ENCODE measurements at regions not wholly inside any gene's neighbourhood (a gene's known extent, or its start where the extent isn't known, plus 50 kb on each side); places are given as distances from the start of the nearest gene placed in this dataset.

DNA sequence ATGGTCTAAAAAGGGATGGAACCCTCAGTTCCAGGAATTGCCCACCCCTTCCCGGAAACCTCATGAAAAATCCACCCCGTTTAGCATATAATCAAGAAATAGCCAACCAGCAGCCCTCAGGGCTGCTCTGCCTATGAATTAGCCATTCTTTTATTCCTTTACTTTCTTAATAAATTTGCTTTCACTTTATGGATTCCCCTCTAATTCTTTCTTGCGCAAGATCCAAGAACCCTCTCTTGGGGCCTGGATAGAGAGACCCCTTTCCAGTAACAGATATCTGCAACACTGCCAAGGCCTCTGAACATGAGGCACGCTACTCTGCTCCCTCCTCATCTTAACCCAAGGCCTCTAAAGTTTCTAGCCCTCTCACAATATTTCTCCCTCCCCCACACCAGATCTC lies 58.9 kb upstream of the POU2F1 start (continued):
- TF ChIP-seq, protein P1, sequence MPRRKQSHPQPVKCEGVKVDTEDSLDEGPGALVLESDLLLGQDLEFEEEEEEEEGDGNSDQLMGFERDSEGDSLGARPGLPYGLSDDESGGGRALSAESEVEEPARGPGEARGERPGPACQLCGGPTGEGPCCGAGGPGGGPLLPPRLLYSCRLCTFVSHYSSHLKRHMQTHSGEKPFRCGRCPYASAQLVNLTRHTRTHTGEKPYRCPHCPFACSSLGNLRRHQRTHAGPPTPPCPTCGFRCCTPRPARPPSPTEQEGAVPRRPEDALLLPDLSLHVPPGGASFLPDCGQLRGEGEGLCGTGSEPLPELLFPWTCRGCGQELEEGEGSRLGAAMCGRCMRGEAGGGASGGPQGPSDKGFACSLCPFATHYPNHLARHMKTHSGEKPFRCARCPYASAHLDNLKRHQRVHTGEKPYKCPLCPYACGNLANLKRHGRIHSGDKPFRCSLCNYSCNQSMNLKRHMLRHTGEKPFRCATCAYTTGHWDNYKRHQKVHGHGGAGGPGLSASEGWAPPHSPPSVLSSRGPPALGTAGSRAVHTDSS (CRISPR knock-in tag; conservative IDR thresholded peaks at IDR 0.05) = no peak
- TF ChIP-seq NAIF1 (CRISPR knock-in tag; IDR thresholded peaks at IDR 0.05; ENCODE audit: borderline replicate concordance) (no peak), ETS1 (CRISPR knock-in tag; IDR thresholded peaks at IDR 0.05) (no peak), ETV6 (CRISPR knock-in tag; conservative IDR thresholded peaks at IDR 0.05) (no peak)
- TF ChIP-seq, protein P2, sequence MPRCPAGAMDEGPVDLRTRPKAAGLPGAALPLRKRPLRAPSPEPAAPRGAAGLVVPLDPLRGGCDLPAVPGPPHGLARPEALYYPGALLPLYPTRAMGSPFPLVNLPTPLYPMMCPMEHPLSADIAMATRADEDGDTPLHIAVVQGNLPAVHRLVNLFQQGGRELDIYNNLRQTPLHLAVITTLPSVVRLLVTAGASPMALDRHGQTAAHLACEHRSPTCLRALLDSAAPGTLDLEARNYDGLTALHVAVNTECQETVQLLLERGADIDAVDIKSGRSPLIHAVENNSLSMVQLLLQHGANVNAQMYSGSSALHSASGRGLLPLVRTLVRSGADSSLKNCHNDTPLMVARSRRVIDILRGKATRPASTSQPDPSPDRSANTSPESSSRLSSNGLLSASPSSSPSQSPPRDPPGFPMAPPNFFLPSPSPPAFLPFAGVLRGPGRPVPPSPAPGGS (CRISPR knock-in tag; IDR thresholded peaks at IDR 0.05) = no peak
- TF ChIP-seq, protein P3, sequence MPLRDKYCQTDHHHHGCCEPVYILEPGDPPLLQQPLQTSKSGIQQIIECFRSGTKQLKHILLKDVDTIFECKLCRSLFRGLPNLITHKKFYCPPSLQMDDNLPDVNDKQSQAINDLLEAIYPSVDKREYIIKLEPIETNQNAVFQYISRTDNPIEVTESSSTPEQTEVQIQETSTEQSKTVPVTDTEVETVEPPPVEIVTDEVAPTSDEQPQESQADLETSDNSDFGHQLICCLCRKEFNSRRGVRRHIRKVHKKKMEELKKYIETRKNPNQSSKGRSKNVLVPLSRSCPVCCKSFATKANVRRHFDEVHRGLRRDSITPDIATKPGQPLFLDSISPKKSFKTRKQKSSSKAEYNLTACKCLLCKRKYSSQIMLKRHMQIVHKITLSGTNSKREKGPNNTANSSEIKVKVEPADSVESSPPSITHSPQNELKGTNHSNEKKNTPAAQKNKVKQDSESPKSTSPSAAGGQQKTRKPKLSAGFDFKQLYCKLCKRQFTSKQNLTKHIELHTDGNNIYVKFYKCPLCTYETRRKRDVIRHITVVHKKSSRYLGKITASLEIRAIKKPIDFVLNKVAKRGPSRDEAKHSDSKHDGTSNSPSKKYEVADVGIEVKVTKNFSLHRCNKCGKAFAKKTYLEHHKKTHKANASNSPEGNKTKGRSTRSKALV (CRISPR knock-in tag; IDR thresholded peaks at IDR 0.05) = no peak

DNA sequence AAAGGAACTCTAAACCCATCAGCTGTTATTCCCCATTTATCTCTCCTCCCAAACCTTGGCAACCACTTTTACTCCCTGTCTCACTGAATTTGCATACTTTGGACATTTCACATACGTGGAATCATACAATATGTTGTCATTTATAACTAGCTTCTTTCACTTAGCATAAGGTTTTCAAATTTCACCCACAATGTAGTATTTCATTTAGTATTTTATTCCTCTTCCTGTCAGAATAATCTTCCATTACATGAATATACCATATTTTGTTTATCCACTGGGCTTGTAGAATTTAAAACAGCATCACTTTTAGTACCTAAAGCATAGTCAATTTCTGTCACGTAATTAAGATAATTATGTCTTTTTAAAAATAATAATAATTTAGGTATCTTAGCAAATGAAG lies 55.5 kb upstream of the POU2F1 start:
- ATAC-seq (no peak), FAIRE-seq (no peak), DNase-seq (ENCODE audit: low spot score) (no peak)
- Histone ChIP-seq H3K4me1 (ENCODE audit: insufficient read depth, low read length) (no peaks in the 10 kb centered on the region), H3K4me3 (replicated peaks in 1 of 3; ENCODE audit: insufficient read depth in 1 of 3, low read depth in 2 of 3, low read length in 3 of 3) (no peak overlapping the region), H3K79me2 (ENCODE audit: insufficient read depth, low read length) (no peaks in the 10 kb centered on the region), H3K27me3 (ENCODE audit: control insufficient read depth in 1 of 2, insufficient read depth in 2 of 2, low read length in 2 of 2) (no peaks in the 10 kb centered on the region; a peak in 1 of 5 replicates), H3K9ac (ENCODE audit: insufficient read depth, low read depth, low read length) (no peak overlapping the region), H3K4me2 (ENCODE audit: low read depth, low read length) (no peak overlapping the region), H3K36me3 (replicated peaks in 1 of 2; ENCODE audit: control insufficient read depth in 1 of 2, insufficient read depth in 2 of 2, low read length in 2 of 2) (no peaks in the 10 kb centered on the region), H2AFZ (ENCODE audit: low read length) (no peak overlapping the region), H4K20me1 (ENCODE audit: insufficient read depth, low read length) (no peaks in the 10 kb centered on the region), H3K9me3 (ENCODE audit: low read length) (no peaks in the 10 kb centered on the region), H3K27ac (ENCODE audit: extremely low read length, insufficient read depth, low read length) (no peak overlapping the region)
- BruUV-seq (replicated peaks) = no TSS peak
- ChIA-PET CTCF (ENCODE audit: low intra/inter-chr PET ratio, low total read pairs) (no interaction called here), POLR2A (no interaction called here)
- WGBS (ENCODE audit: low lambda C conversion rate) = 0% methylated on average over 2 of the region's 2 CpGs
- in situ Hi-C loops (cut with HindIII; ENCODE audit: extremely low pct_ligation_motif_present, low pct_unique_long_range_greater_than_20kb) (no loop called here), intact Hi-C loops (cut with micrococcal nuclease; ENCODE audit: unreplicated experiment) (no loop called here)
- no peak for TF ChIP-seq E2F2 (CRISPR knock-in tag; IDR thresholded peaks at IDR 0.05; ENCODE audit: borderline replicate concordance)
- no peak for TF ChIP-seq MEIS2 (CRISPR knock-in tag; IDR thresholded peaks at IDR 0.05)
- no peak for TF ChIP-seq DNMT3B (CRISPR knock-in tag; conservative IDR thresholded peaks at IDR 0.05)
- TF ChIP-seq KLF15 (CRISPR knock-in tag; IDR thresholded peaks at IDR 0.05; ENCODE audit: borderline replicate concordance) = no peak
- TF ChIP-seq GTF3A (CRISPR knock-in tag; conservative IDR thresholded peaks at IDR 0.05) = no peak
- TF ChIP-seq, protein P4, sequence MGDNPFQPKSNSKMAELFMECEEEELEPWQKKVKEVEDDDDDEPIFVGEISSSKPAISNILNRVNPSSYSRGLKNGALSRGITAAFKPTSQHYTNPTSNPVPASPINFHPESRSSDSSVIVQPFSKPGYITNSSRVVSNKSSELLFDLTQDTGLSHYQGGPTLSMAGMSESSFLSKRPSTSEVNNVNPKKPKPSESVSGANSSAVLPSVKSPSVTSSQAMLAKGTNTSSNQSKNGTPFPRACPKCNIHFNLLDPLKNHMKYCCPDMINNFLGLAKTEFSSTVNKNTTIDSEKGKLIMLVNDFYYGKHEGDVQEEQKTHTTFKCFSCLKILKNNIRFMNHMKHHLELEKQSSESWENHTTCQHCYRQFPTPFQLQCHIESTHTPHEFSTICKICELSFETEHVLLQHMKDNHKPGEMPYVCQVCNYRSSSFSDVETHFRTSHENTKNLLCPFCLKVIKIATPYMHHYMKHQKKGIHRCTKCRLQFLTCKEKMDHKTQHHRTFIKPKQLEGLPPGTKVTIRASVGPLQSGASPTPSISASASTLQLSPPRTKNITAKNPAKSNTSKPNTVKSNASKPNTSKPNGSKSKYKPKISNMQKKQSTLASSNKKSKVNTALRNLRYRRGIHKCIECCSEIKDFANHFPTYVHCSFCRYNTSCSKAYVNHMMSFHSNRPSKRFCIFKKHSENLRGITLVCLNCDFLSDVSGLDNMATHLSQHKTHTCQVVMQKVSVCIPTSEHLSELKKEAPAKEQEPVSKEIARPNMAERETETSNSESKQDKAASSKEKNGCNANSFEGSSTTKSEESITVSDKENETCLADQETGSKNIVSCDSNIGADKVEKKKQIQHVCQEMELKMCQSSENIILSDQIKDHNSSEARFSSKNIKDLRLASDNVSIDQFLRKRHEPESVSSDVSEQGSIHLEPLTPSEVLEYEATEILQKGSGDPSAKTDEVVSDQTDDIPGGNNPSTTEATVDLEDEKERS (CRISPR knock-in tag; IDR thresholded peaks at IDR 0.05) = no peak
